NCI-H345 treated with DMSO at 0.1 percent for 48 hours (cell line): ENCODE measurements at regions not wholly inside any gene's neighbourhood (a gene's known extent, or its start where the extent isn't known, plus 50 kb on each side); places are given as distances from the start of the nearest gene placed in this dataset.
"Not testable (repeated sequence)": the region's sequence is repeated elsewhere in the genome, so short reads cannot be mapped to it uniquely, and the experiment has no call there.

Experiments used
- DNase-seq: peaks from one replicate; lab custom pipeline; 2025; ENCODE audit not compliant: unreplicated experiment; lab: John Stamatoyannopoulos, UW

DNA sequence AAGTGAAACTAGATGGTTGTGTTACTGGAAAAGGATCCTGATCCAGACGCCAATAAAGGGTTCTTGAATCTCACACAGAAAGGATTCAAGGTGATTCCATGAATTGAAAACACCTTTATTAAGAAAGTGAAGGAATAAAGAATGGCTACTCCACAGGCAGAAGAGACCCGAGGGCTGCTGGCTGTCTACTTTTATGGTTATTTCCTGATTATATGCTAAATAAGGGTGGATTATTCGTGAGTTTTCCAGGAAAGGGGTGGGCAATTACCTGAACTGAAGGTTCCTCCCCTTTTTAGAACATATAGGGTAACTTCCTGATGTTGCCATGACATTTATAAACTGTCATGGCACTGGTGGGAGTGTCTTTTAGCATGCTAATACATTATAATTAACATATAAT is 50.9 kb upstream of the WARS2 start:
- no peak for DNase-seq

DNA sequence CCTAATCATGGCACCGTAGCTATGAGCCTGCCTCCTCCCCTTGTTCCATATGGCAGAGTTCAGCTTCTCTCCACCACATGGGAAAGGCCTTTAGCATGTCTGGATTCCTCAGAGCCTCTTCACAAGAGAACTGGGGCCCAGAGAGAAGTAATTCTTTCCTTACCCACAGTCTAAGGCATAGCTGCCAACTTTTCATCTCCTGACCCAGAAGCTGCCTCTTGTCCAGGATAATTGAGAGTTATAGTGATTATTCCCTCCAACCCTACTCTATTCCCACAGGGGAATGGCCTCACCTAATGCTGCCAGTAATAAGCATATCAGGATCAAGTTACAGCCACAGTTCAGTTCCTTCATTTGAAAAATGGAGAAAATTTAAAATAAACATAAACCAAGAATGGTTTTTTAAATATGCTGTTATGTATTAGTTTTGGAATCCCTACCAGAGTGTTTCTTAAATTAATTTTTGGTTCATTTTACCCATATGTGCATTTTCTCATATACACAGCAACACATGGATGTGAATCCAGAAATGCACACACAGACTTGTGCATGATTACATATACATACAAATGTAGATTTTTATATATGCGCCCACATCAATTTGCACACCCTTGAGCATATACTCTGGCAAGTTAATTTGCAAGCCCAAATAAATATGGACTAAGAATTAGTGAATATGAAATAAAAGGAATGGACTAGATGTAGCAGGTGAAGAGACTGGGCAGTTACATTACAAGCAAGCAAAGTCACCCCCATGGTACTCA is 63.9 kb upstream of the WARS2 start:
- no peak for DNase-seq

DNA sequence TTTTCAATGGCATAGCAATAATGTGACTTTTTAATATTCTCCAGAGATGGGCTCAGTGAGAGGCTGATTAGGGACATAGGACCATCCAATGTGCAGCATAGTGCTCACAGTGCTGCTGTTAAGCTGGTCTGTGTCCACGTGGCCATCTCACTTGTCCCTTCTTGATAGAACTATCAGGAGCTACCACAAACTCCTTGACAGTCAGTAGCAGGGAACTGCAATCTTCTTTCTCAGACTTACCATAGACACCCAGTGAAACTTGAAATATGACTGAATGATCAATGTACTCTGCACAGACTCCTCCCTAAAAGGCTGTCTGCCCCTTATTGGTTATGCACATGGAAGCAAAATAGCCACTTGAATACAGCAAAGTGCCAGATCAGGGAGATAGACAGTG is 64.5 kb upstream of the WARS2 start:
- no peak for DNase-seq

DNA sequence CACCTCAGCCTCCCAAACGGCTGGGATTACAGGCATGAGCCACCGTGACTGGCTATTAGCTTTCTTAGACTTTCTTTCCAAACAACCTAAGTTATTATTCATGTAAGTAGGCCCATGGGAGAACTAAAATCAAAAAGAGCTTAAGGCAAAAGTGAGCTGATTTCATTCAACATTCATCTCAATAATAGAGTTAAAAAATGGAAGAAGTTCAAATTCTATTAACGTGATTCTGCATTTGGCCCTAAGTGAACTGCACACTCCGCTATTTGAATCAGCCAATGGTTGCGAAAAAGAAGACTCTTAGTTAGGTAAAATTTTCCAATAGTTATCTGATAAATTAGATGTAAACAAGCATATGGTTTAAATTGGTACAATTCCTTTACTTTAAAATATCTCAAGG is 68.6 kb upstream of the WARS2 start:
- DNase-seq, result no peak

DNA sequence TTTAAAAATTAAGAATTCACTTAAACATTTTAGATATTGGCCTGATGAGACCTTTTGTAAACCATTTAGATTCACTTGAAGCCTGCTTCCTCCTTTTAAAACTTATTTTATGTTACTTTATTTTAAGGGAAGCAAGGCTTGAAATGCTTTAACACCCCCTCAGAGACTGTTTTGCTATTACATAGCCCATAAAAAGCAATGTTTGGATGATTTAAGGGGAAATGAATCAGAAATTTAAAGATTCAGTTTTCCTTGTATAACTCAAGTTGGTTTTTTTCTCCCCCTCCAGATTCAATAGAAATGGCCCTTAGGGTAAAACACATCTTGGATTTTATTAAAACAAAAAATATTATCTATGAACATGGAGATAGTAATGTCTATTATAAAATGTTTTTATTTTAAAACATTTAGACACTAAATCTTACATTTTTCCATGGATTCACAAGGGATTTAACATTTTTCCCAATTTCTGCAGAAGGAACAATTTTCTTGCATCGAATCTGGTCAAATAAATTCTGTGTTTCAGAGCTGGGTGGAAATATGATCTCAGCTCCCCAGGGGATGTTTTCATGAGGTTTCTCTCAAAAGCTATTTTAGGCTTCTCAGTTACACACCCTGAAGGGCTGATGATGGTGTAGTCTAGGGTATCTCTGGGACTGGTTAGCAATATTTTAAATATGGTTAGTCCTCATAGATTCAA is 69.3 kb upstream of the WARS2 start:
- no peak for DNase-seq

DNA sequence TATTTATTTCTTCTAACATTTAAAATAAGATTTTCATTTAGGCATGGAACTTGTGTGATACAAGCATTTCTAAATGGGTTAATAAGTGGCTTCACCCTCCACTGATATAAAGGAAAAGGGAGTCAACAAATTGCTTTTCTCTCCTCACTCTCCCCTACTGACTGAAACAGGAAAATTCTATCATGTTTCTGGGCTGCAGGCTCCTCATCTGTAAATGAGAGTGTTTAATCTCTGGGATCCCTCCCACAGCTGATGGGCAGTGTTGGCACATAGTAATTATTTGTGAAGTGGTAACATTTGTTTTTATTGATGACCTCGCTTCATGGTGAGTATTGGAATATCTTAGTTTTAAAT is 69.8 kb upstream of the WARS2 start:
- no peak for DNase-seq

DNA sequence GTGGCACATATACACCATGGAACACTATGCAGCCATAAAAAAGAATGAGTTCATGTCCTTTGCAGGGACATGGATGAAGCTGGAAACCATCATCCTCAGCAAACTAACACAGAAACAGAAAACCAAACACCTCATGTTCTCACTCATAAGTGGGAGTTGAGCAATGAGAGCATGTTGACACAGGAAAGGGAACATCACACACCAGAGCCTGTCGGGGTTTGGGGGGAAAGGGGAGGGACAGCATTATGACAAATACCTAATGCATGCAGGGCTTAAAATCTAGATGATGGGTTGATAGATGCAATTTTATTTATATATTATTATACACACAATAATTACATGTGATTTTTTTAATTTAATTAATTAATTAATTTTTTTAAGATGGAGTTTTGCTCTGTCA is 72.8 kb upstream of the WARS2 start:
- not testable (repeated sequence) for DNase-seq

DNA sequence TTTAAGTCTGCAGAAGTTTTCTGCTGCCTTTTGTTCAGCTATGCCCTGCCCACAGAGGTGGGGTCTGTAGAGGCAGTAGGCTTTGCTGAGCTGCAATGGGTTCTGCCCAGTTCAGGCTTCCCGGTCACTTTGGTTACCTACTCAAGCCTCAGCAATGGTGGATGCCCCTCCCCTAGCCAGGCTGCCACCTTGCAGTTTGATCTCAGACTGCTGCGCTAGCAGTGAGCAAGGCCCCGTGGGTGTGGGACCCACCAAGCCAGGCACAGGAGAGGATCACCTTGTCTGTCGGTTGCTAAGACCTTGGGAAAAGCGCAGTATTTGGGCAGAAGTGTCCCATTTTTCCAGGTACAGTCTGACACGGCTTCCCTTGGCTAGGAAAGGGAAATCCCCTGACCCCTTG is 74.5 kb upstream of the WARS2 start:
- DNase-seq, result not testable (repeated sequence)

DNA sequence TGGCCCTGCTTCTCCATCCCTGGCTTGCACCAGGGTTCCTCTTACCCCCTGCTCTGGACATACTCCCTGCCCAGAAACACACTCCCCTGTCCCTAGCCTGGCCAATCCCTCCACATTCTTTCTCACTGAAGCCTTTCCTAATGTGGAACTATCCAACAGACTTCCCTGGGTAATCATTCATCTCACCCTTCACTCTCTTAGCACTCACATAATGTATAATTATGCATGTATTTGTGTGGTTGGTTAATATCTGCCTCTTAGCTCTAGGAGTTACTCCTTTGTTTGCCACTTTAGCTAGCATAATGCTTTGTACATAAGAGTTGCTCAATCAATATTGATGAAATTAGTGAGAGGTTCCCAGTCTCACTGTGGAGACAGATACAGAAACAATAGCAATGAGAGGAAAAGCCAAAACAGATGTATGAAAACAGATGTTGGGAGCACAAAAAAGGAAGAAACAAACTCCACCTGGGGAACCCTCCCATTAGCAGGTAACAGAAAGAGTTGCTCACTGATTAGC is 76.9 kb upstream of the WARS2 start:
- no peak for DNase-seq

DNA sequence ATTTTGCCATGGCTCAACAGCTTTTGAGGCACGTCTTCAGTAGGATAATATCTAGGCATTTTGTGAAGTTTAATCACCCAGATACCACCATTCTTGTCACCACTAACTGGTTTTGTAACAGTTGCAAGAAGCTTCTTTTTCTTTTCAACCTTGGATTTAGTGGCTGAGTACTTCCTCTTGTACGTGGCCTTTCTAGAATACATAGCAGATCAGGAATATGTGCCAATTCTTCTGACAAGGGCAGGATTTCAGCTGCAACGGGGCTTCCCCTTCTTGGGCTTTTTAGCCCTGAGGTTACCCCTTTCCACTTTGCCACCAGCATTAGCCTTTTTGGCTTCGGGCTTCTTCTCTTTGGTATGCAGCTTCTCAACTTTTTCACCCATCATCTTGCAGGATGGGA is 79.3 kb upstream of the WARS2 start:
- no peak for DNase-seq

DNA sequence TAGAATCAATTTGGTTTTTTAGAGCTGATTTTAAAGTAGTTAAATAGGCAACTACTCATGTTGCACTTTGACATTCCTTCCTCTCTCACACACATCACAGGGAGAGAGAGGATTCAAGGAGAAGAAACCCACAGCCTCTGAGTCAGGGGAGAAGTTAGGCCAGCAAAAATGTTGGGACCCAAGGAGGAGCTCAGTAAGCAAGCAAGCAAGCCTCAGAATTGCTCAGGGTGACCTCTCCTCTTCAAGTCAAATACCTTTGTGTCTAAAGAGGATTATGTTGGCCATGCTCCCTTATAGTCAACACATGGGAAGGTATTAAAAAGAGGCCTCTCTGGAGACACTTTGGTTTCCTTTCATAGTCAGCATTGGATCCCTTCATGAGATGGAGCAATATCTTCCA is 80.5 kb upstream of the WARS2 start:
- DNase-seq, result no peak

DNA sequence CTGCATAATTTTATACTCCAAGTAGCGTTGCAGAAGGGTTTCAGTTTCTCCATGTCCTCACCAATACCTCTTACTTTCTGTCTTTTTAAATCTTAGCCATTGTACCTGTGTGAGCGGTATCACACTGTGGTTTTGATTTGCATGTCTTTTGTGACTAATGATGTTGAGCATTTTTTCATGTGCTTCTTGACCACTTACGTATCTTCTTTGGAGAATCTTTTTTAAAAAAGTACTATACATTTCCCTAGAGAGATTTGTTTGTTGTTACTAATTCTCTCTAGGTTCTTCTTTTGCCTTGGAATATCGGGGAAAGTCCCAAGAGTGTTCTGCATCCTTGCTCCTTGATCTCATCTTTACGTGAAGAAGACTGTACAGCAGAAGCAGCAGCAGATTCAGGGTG is 81.8 kb upstream of the WARS2 start:
- DNase-seq, result no peak

DNA sequence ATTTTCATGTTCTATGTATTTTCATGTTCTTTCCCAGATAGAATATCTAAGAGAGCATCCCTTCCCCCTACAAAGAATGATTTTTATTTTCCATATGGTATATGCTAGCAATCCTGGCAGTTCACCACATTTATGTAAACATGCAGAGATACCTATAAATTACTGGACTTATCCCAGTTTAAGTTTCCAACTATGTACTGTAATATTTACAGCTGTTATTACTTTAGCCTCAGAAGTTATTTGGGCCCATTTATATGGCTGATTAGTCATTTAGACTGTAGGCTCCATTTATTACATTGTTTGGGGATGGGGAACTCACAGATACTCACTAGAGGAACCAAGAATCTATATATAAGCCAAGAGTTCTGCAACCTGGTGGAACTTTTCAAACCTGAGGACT is 84.8 kb upstream of the WARS2 start:
- DNase-seq, result no peak

DNA sequence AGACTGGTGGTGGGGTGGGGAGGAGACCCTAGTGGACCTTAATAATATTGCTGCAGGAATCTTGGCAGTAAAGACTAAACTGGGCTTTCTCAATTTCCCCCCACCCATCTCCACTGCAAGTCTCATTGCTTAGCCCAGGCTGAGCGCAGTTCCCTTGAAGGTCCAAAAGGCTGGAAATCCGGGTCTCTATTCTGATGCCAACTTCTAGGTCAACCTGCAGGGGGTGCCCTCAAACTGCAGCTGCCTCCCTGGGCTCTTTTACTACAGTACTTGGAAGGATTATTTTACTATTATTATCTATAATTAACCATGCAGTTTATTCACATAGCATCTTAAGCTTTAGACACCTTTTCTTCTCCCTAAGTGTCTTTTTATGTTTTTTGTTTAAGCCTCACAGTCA is 85.4 kb upstream of the WARS2 start:
- no peak for DNase-seq

DNA sequence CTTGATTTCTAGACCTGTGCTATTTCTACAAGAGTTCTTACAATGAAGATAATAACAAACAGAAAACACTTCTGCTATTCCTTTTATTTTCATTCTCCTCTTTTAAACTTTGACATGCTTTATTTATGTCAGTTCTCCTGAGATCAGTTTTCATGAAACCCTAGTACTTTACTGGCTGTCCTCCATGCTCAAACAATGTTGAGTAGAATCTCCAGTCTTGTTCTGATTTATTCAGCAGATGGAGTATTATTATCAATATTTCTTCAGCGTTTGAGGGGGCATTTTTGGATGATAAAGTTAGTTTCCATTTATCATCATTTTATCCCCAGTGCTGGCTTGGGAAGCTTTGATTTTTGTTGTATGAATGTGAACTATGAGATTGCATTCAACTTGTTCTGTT is 85.9 kb upstream of the WARS2 start:
- no peak for DNase-seq

DNA sequence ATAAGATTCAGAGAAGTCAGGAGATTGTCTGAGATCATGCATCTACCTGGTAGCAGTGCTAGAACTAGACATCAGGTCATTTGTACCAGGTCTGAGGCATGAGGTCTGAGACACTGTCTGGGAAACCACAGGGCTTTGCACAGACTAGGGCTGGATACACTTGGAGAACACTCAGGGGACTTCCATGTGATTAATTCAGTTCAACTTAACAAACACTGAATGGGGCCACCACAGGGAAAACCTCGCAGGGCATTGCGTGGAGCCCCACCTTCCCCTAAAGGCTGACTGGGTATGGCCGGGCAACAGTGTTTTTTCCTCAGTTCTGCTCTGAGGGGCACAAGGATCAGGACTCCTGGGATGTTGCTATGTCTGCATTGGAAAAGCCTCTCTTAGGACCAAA is 86.5 kb upstream of the WARS2 start:
- no peak for DNase-seq

DNA sequence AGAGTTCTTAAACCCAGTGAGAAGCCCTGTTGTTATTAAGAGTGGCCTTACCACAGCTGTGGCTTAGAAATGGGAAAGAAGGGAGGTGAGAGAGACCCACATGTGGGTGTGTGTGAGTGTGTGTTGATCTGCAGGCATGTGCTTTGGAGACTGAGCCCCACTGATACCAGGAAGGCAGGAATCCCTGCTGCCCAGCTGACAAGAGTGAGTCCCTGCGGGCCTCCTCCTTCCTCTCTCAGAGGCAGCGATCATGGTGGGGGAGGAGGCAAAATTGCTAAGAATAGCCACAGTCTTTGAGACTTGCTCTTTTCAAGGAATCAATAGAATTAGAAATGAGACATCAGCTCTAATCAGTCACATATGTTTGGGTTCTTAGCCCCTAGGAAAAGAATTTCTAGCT is 87.0 kb upstream of the WARS2 start:
- DNase-seq, result no peak

DNA sequence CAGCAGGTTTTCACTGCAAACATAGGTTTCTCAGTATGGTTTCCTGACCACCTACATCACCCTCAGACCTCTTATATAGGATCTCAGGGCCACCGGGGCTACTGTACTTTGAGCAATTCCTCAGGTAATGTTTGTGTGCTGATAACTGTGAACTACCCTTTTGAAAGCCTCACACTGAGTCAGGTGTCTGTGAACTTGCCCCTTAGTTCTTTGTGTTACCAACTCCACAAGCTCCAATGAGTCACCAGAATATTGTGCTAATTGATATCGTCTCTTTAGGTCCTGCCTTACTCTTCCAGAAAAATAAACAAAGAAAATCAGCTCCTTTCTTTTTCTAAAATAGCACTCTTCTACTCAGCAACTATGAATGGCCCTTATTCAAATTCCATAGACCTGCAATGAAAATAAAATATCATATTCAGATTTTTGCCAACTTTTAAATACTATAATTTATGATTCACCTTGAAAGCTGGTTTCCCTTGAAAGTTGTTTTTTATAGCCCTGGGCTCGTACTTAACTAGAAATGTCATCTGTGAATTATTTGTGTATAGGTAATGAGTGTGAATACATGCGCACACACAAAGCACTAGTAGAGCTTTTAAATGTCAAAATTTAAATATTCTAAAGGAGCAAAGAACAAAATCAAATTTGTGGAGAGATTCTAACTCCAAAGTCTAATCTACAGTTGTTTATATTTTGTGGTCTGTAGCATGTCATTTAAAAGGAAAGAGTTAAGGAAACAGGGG is 88.1 kb upstream of the WARS2 start:
- DNase-seq, result no peak

DNA sequence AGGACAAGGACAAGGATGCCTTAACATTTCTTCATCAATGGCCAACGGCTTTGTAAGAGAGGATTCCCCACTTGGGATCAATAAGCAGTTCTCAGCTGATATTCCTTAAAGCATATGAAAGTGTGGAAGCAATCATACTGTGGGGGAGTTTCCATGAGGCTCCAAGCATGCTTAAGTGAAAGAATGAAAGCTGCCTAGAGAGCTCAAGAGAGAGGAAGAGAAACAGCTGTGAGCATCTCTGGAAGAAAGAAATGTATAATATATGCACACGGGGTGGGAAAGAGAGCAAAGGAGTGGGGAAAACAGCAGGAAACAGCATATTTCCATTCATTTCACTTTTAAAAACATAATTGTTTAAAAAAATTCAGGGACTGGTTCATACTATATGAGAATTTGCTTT is 94.7 kb upstream of the WARS2 start:
- no peak for DNase-seq

DNA sequence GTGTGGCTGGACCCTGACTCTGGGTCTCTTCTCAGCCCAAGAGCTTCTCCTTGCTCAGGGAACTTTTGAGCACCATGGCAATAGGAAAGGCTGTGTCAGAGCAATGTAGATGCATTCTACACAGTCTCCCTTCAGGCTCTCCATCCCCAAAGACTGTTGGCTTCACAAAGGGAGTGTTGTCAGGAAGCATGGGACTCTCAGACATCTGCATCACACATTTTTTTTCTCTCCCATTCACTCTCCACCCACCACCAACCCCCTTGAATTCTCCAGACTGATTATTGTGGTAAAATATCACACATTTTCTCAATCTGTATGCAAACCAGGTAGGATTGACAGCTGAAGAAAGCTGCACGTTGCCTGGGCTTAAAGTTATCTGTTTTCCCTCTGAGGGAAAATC is 105.4 kb upstream of the WARS2 start:
- DNase-seq, result no peak

DNA sequence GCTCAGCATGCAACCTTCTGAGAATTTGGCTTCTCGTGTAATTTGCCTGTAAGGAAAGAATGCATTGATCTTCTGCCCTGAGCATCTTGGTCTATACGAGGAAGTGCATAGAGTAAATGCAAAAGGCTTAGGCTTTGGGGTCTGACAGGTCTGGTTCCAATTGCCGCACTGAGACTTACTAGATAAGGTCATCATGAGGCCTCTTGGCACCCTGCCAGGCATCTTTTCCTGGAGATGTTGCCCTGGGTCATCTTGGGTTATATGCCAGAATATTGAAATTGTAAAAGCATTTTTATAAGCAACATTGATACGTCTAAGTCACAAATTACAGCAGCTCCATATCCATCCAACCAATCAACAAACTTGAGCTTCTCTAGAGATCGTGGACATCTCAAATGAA is 108.8 kb upstream of the WARS2 start:
- no peak for DNase-seq

DNA sequence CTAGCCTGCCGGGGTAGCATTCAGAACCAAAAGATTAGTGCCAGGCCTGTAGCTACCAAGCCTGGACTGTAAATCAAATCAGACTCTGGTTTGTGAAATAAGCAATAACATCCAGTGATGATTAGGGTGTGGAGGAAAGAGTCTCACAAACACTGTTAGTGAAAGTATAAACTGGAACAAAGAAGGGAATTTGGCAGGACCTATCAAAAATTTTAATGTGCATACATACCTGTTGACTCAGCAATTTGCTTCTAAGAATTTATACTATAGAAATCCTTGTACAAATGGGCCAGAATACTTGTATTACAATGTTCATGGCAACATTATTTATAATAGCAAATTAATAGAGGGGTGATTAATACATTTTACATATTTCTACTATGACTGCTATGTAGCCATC is 109.8 kb upstream of the WARS2 start:
- no peak for DNase-seq
